Trophoblast cell (in vitro differentiated cells and primary cell): ENCODE measurements at regions not wholly inside any gene's neighbourhood (a gene's known extent, or its start where the extent isn't known, plus 50 kb on each side); places are given as distances from the start of the nearest gene placed in this dataset.

ENCODE experiments used
- DNase-seq, 2 donors: peaks; one replicate each; pipeline ENCODE4 v3.0.0-alpha.2; 2016
- H2AFZ ChIP-seq: 2 replicates; pipeline ENCODE4 v1.6.1; 2013; ENCODE audit warnings: low read length, moderate library complexity, mild to moderate bottlenecking; ENCODE audit not compliant: insufficient read depth, poor library complexity
- H2AK5ac ChIP-seq: 2 replicates; pipeline ENCODE4 v1.6.1; 2013; ENCODE audit warnings: mild to moderate bottlenecking, low read length
- H2BK120ac ChIP-seq: 2 replicates; pipeline ENCODE4 v1.6.1; 2013; ENCODE audit warnings: low read length, mild to moderate bottlenecking, moderate library complexity; ENCODE audit not compliant: insufficient read depth, poor library complexity
- H2BK12ac ChIP-seq: 2 replicates; pipeline ENCODE4 v1.6.1; 2013; ENCODE audit warnings: mild to moderate bottlenecking, low read length, moderate library complexity
- H2BK5ac ChIP-seq: 2 replicates; pipeline ENCODE4 v1.6.1; 2013; ENCODE audit warnings: low read length, low read depth, moderate library complexity, mild to moderate bottlenecking; ENCODE audit not compliant: poor library complexity
- H3K14ac ChIP-seq: 2 replicates; pipeline ENCODE4 v1.6.1; 2013; ENCODE audit warnings: mild to moderate bottlenecking, low read length
- H3K18ac ChIP-seq: 2 replicates; pipeline ENCODE4 v1.6.1; 2013; ENCODE audit warnings: mild to moderate bottlenecking, low read length
- H3K23ac ChIP-seq: 2 replicates; pipeline ENCODE4 v1.6.1; 2013; ENCODE audit warnings: low read length
- H3K27ac ChIP-seq: 2 replicates; pipeline ENCODE4 v1.5.1; 2013; ENCODE audit warnings: low read depth, mild to moderate bottlenecking, inconsistent platforms, low read length, moderate library complexity
- H3K27me3 ChIP-seq: 2 replicates; pipeline ENCODE4 v1.6.1; 2013; ENCODE audit warnings: inconsistent platforms, mild to moderate bottlenecking, low read length, moderate library complexity; ENCODE audit not compliant: insufficient read depth
- H3K36me3 ChIP-seq, 2 experiments: 1 replicate in 1 of 2; 2 replicates in 1 of 2; pipeline ENCODE4 v1.6.1; 2013; ENCODE audit warnings: low read length in 2 of 2, mild to moderate bottlenecking in 2 of 2, moderate library complexity in 1 of 2; ENCODE audit not compliant: insufficient read depth in 2 of 2, control insufficient read depth in 1 of 2
- H3K4ac ChIP-seq: 2 replicates; pipeline ENCODE4 v1.6.1; 2013; ENCODE audit warnings: low read depth, mild to moderate bottlenecking, low read length, moderate library complexity
- H3K4me1 ChIP-seq, 2 experiments: 1 replicate in 1 of 2; 2 replicates in 1 of 2; pipeline ENCODE4 v1.6.1; 2013; ENCODE audit warnings: low read length in 2 of 2, mild to moderate bottlenecking in 2 of 2, moderate library complexity in 1 of 2; ENCODE audit not compliant: insufficient read depth in 2 of 2, control insufficient read depth in 1 of 2
- H3K4me2 ChIP-seq: 2 replicates; pipeline ENCODE4 v1.6.1; 2013; ENCODE audit warnings: inconsistent platforms, mild to moderate bottlenecking, low read length, moderate library complexity
- H3K4me3 ChIP-seq: 2 replicates; pipeline ENCODE4 v1.5.1; 2013; ENCODE audit warnings: mild to moderate bottlenecking, low read depth, low read length, inconsistent platforms
- H3K79me1 ChIP-seq: one replicate; pipeline ENCODE4 v1.6.1; 2013; ENCODE audit warnings: low read length
- H3K79me2 ChIP-seq: 2 replicates; pipeline ENCODE4 v1.6.1; 2013; ENCODE audit warnings: low read length, mild to moderate bottlenecking; ENCODE audit not compliant: control insufficient read depth, insufficient read depth, poor library complexity
- H3K9ac ChIP-seq: 2 replicates; pipeline ENCODE4 v1.6.1; 2013; ENCODE audit warnings: mild to moderate bottlenecking, low read length
- H3K9me3 ChIP-seq: 2 replicates; pipeline ENCODE4 v1.6.1; 2013; ENCODE audit warnings: low read depth, mild to moderate bottlenecking, control low read depth, inconsistent platforms, low read length; ENCODE audit not compliant: insufficient read depth
- H4K12ac ChIP-seq: 2 replicates; pipeline ENCODE4 v1.6.1; 2013; ENCODE audit warnings: low read depth, mild to moderate bottlenecking, low read length, moderate library complexity
- H4K8ac ChIP-seq: 2 replicates; pipeline ENCODE4 v1.6.1; 2013; ENCODE audit warnings: low read depth, mild to moderate bottlenecking, low read length, moderate library complexity
- H4K91ac ChIP-seq: one replicate; pipeline ENCODE4 v1.6.1; 2013; ENCODE audit warnings: low read depth, mild to moderate bottlenecking, low read length, moderate library complexity
- WGBS: extraction: QIAGEN DNeasy Blood & Tissue Kit; methylation state at CpG from one replicate; pipeline ENCODE4 v1.1.7; 2013; ENCODE audit warnings: missing lambda C conversion rate; ENCODE audit not compliant: insufficient read length, insufficient coverage; ENCODE audit errors: extremely low coverage; 5-methylcytosine and 5-hydroxymethylcytosine counted together

- Histone ChIP-seq H2AFZ (no peak overlapping the region), H3K9me3 (no peaks in the 10 kb centered on the region), H4K12ac (no peak overlapping the region), H2BK5ac (no peak overlapping the region), H3K14ac (no peak overlapping the region), H3K4me2 (no peak overlapping the region), H3K27ac (no peak overlapping the region), H3K36me3 (no peaks in the 10 kb centered on the region), H2AK5ac (no peak overlapping the region), H2BK120ac (no peak overlapping the region), H4K91ac (no peak overlapping the region), H2BK12ac (no peak overlapping the region), H3K23ac (no peak overlapping the region), H3K79me2 (no peaks in the 10 kb centered on the region), H3K4me3 (no peak overlapping the region), H4K8ac (no peak overlapping the region), H3K79me1 (no peaks in the 10 kb centered on the region), H3K18ac (no peak overlapping the region), H3K9ac (no peak overlapping the region), H3K27me3 (no peaks in the 10 kb centered on the region), H3K4me1 (peaks cover 0 to 2% of the 10 kb centered on the region in 2 experiments), H3K4ac (no peak overlapping the region)
- WGBS, result no CpG with 5 or more reads among the region's 6 CpGs
- peak; percentile 8 to 20 for DNase-seq
Observed at GRCh38 chr3:27914199-27914598, 192.1 kb upstream of the EOMES start.

- Histone ChIP-seq H3K36me3 (no peaks in the 10 kb centered on the region), H3K14ac (no peak overlapping the region), H3K4ac (no peak overlapping the region), H3K27me3 (no peaks in the 10 kb centered on the region), H2AFZ (no peak overlapping the region), H3K9ac (no peak overlapping the region), H3K4me2 (no peak overlapping the region), H3K79me2 (no peaks in the 10 kb centered on the region), H2BK5ac (no peak overlapping the region), H3K79me1 (no peaks in the 10 kb centered on the region), H2BK12ac (no peak overlapping the region), H3K9me3 (no peaks in the 10 kb centered on the region), H4K8ac (no peak overlapping the region), H3K27ac (no peak overlapping the region), H4K91ac (no peak overlapping the region), H3K23ac (no peak overlapping the region), H2AK5ac (no peak overlapping the region), H3K18ac (no peak overlapping the region), H2BK120ac (no peak overlapping the region), H3K4me3 (no peak overlapping the region), H3K4me1 (no peaks in the 10 kb centered on the region), H4K12ac (no peak overlapping the region)
- no CpG with 5 or more reads among the region's 2 CpGs for WGBS
- DNase-seq, result no peak
Observed at GRCh38 chr3:27923349-27924068, 201.4 kb upstream of the EOMES start.

GRCh38 chr3:27927882-27928281 is 205.8 kb upstream of the EOMES start:
- Histone ChIP-seq H4K8ac (no peak overlapping the region), H3K23ac (no peak overlapping the region), H2BK120ac (no peak overlapping the region), H3K36me3 (no peaks in the 10 kb centered on the region), H2BK12ac (no peak overlapping the region), H2AK5ac (no peak overlapping the region), H3K4me1 (no peaks in the 10 kb centered on the region), H3K79me2 (no peaks in the 10 kb centered on the region), H3K4me3 (no peak overlapping the region), H3K27ac (no peak overlapping the region), H3K18ac (no peak overlapping the region), H3K4ac (no peak overlapping the region), H3K79me1 (no peaks in the 10 kb centered on the region), H3K9ac (no peak overlapping the region), H2BK5ac (no peak overlapping the region), H3K9me3 (no peaks in the 10 kb centered on the region), H3K14ac (no peak overlapping the region), H4K12ac (no peak overlapping the region), H4K91ac (no peak overlapping the region), H3K27me3 (no peaks in the 10 kb centered on the region), H2AFZ (no peak overlapping the region), H3K4me2 (no peak overlapping the region)
- no peak for DNase-seq
- no CpG with 5 or more reads among the region's 1 CpG for whole genome bisulfite sequencing

GRCh38 chr3:27930052-27930602 is 208.0 kb upstream of the EOMES start:
- Histone ChIP-seq H3K9ac (no peak overlapping the region), H2AFZ (no peak overlapping the region), H3K79me1 (no peaks in the 10 kb centered on the region), H3K4me1 (no peaks in the 10 kb centered on the region), H3K23ac (no peak overlapping the region), H2BK5ac (no peak overlapping the region), H2BK12ac (no peak overlapping the region), H3K9me3 (no peaks in the 10 kb centered on the region), H3K27ac (no peak overlapping the region), H2AK5ac (no peak overlapping the region), H3K18ac (no peak overlapping the region), H4K8ac (no peak overlapping the region), H3K4me2 (no peak overlapping the region), H4K91ac (no peak overlapping the region), H3K4ac (no peak overlapping the region), H3K14ac (no peak overlapping the region), H3K4me3 (no peak overlapping the region), H2BK120ac (no peak overlapping the region), H4K12ac (no peak overlapping the region), H3K27me3 (no peaks in the 10 kb centered on the region), H3K79me2 (no peaks in the 10 kb centered on the region), H3K36me3 (no peaks in the 10 kb centered on the region)
- no CpG with 5 or more reads among the region's 1 CpG for WGBS
- DNase-seq, result no peak
